UCSD-AML1 (cell line): ENCODE measurements at regions not wholly inside any gene's neighbourhood (a gene's known extent, or its start where the extent isn't known, plus 50 kb on each side); places are given as distances from the start of the nearest gene placed in this dataset.
"Not testable (repeated sequence)": the region's sequence is repeated elsewhere in the genome, so short reads cannot be mapped to it uniquely, and the experiment has no call there.

Experiments used
- DNase-seq: peaks from one replicate; lab custom pipeline; 2025; ENCODE audit not compliant: unreplicated experiment; lab: John Stamatoyannopoulos, UW

- no peak for DNase-seq
These were observed 583.5 kb upstream of the TUSC1 start for GRCh38 chr9:26261503-26262330.

GRCh38 chr9:26260238-26260637 lies 582.0 kb upstream of the TUSC1 start:
- no peak for DNase-seq

- DNase-seq: no peak
These were observed 569.6 kb upstream of the TUSC1 start for GRCh38 chr9:26247861-26248260.

- DNase-seq: no peak
These were observed 566.6 kb upstream of the TUSC1 start for GRCh38 chr9:26244661-26245451.

- no peak for DNase-seq
These were observed 565.5 kb upstream of the TUSC1 start for GRCh38 chr9:26243726-26244125.

- no peak for DNase-seq
These were observed 564.9 kb upstream of the TUSC1 start for GRCh38 chr9:26243029-26243697.

GRCh38 chr9:26240020-26240419 lies 561.8 kb upstream of the TUSC1 start:
- DNase-seq: no peak

GRCh38 chr9:26237256-26237655 lies 559.0 kb upstream of the TUSC1 start:
- DNase-seq: no peak

GRCh38 chr9:26234865-26235264 lies 556.6 kb upstream of the TUSC1 start:
- DNase-seq: no peak

- DNase-seq: no peak
These were observed 553.1 kb upstream of the TUSC1 start for GRCh38 chr9:26231391-26231790.

- no peak for DNase-seq
These were observed 551.2 kb upstream of the TUSC1 start for GRCh38 chr9:26229324-26230054.

- no peak for DNase-seq
These were observed 550.0 kb upstream of the TUSC1 start for GRCh38 chr9:26228273-26228672.

GRCh38 chr9:26221290-26221689 lies 543.0 kb upstream of the TUSC1 start:
- no peak for DNase-seq

GRCh38 chr9:26220367-26220766 lies 542.1 kb upstream of the TUSC1 start:
- no peak for DNase-seq

- DNase-seq: no peak
These were observed 541.7 kb upstream of the TUSC1 start for GRCh38 chr9:26219961-26220360.

GRCh38 chr9:26216702-26217101 lies 538.5 kb upstream of the TUSC1 start:
- no peak for DNase-seq

- not testable (repeated sequence) for DNase-seq
These were observed 536.6 kb upstream of the TUSC1 start for GRCh38 chr9:26214713-26215444.

GRCh38 chr9:26210338-26210851 lies 532.2 kb upstream of the TUSC1 start:
- no peak for DNase-seq

GRCh38 chr9:26205261-26205660 lies 527.0 kb upstream of the TUSC1 start:
- no peak for DNase-seq

- DNase-seq: no peak
These were observed 515.0 kb upstream of the TUSC1 start for GRCh38 chr9:26193237-26193636.
